ENCODE measurements at regions not wholly inside any gene's neighbourhood (a gene's known extent, or its start where the extent isn't known, plus 50 kb on each side); places are given as distances from the start of the nearest gene placed in this dataset.
"Not testable (repeated sequence)": the region's sequence is repeated elsewhere in the genome, so short reads cannot be mapped to it uniquely, and the experiment has no call there.

DNA sequence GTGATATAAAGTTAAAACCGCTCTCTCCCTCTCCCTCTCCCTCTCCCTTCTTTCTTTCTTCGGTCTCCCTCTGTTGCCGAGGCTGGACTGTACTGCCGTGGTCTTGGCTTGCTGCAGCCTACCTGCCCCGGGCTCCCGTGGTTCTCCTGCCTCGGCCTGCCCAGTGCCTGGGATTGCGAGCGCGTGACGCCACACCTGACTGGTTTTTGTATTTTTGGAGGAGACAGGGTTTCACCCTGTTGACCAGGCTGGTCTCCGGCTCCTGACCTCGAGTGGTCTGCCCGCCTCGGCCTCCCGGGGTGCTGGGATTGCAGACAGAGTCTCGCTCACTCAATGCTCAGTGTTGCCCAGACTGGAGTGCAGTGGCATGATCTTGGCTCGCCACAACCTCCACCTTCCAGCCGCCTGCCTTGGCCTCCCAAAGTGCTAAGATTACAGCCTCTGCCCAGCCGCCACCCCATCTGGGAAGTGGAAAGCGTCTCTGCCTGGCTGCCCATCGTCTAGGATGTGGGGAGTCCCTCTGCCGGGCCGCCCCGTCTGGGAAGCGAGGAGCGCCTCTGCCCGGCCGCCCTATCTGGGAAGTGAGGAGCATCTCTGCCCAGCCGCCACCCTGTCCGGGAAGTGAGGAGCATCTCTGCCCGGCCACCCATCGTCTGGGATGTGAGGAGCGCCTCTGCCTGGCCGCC, 400.5 kb downstream of the CAAP1 start:
- not testable (repeated sequence) for H3K27me3 ChIP-seq (ENCODE audit: control insufficient read depth, insufficient read depth, low read length); H3K27ac ChIP-seq (ENCODE audit: low read depth, low read length); H3K36me3 ChIP-seq (ENCODE audit: control insufficient read depth, insufficient read depth, low read length); H3K4me1 ChIP-seq (ENCODE audit: control insufficient read depth, insufficient read depth, low read length); H3K9ac ChIP-seq (ENCODE audit: low read length); H3K4me3 ChIP-seq (ENCODE audit: low read length)

GRCh38 chr9:26483991-26484390, 408.6 kb downstream of the CAAP1 start:
- H3K27me3 ChIP-seq (ENCODE audit: control insufficient read depth, insufficient read depth, low read length) = no peaks in the 10 kb centered on the region

DNA sequence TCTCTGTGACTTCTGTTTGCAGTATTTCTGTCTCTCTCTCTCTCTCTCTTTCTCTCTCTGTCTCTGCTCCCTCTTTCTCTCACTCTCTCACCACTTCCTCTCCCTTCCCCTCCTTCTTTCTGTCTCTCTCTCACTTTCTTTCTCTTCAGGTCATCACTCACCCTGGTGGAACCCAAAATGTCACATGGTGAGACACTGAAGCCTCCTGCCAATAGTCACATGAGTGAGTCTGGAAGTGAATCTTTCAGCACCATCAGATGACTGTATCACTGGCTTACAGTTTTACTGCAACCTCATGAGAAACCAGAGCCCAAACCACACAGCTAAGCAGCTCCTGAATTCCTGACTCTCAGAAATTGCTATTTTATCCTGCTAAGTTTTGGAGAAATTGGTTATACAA, 414.6 kb downstream of the CAAP1 start:
- H3K27me3 ChIP-seq (ENCODE audit: control insufficient read depth, insufficient read depth, low read length) = no peaks in the 10 kb centered on the region
- no peak overlapping the region for H3K9ac ChIP-seq (ENCODE audit: low read length)
- H3K4me3 ChIP-seq (ENCODE audit: low read length) = no peak overlapping the region
- no peak overlapping the region for H3K27ac ChIP-seq (ENCODE audit: low read depth, low read length)
- no peaks in the 10 kb centered on the region for H3K36me3 ChIP-seq (ENCODE audit: control insufficient read depth, insufficient read depth, low read length)
- no peaks in the 10 kb centered on the region for H3K4me1 ChIP-seq (ENCODE audit: control insufficient read depth, insufficient read depth, low read length)

More at GRCh38 chr9:26483991-26484390, 408.6 kb downstream of the CAAP1 start:
- no peaks in the 10 kb centered on the region for H3K36me3 ChIP-seq (ENCODE audit: control insufficient read depth, insufficient read depth, low read length)
- H3K9ac ChIP-seq (ENCODE audit: low read length) = no peak overlapping the region
- H3K27ac ChIP-seq (ENCODE audit: low read depth, low read length) = no peak overlapping the region
- no peaks in the 10 kb centered on the region for H3K4me1 ChIP-seq (ENCODE audit: control insufficient read depth, insufficient read depth, low read length)
- no peak overlapping the region for H3K4me3 ChIP-seq (ENCODE audit: low read length)

DNA sequence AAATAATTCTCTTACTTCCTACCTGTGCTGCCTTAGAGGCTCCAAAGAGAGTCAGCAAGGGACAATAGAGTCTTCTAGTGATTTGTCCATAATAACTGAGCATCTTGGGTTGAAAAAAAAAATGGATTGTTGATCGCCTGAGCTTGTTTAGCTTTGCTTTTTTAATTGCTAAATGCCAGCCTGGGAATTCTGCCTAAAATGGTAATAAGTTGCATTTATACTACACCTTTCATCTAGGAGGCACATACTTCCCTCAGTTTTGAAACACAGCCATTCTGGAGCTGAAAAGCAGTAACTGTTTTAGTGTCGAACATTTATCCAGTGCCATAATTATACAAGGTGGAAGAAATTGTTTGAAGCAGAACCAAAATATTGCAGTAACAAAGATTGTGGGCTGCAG, 421.3 kb downstream of the CAAP1 start:
- H3K27ac ChIP-seq (ENCODE audit: low read depth, low read length) = no peak overlapping the region
- no peak overlapping the region for H3K4me3 ChIP-seq (ENCODE audit: low read length)
- no peak overlapping the region for H3K9ac ChIP-seq (ENCODE audit: low read length)
- H3K36me3 ChIP-seq (ENCODE audit: control insufficient read depth, insufficient read depth, low read length) = no peaks in the 10 kb centered on the region
- no peaks in the 10 kb centered on the region for H3K27me3 ChIP-seq (ENCODE audit: control insufficient read depth, insufficient read depth, low read length)
- H3K4me1 ChIP-seq (ENCODE audit: control insufficient read depth, insufficient read depth, low read length) = no peaks in the 10 kb centered on the region

GRCh38 chr9:26470284-26470683, 422.3 kb downstream of the CAAP1 start:
- no peaks in the 10 kb centered on the region for H3K27me3 ChIP-seq (ENCODE audit: control insufficient read depth, insufficient read depth, low read length)
- H3K4me3 ChIP-seq (ENCODE audit: low read length) = no peak overlapping the region
- no peaks in the 10 kb centered on the region for H3K4me1 ChIP-seq (ENCODE audit: control insufficient read depth, insufficient read depth, low read length)
- H3K36me3 ChIP-seq (ENCODE audit: control insufficient read depth, insufficient read depth, low read length) = no peaks in the 10 kb centered on the region
- no peak overlapping the region for H3K9ac ChIP-seq (ENCODE audit: low read length)
- H3K27ac ChIP-seq (ENCODE audit: low read depth, low read length) = no peak overlapping the region

GRCh38 chr9:26463837-26464236, 428.8 kb downstream of the CAAP1 start:
- Histone ChIP-seq H3K4me1 (ENCODE audit: control insufficient read depth, insufficient read depth, low read length) (no peaks in the 10 kb centered on the region), H3K9ac (ENCODE audit: low read length) (no peak overlapping the region), H3K27me3 (ENCODE audit: control insufficient read depth, insufficient read depth, low read length) (no peaks in the 10 kb centered on the region), H3K27ac (ENCODE audit: low read depth, low read length) (no peak overlapping the region), H3K36me3 (ENCODE audit: control insufficient read depth, insufficient read depth, low read length) (no peaks in the 10 kb centered on the region), H3K4me3 (ENCODE audit: low read length) (no peak overlapping the region)

- H3K9ac ChIP-seq (ENCODE audit: low read length) = no peak overlapping the region
- no peaks in the 10 kb centered on the region for H3K36me3 ChIP-seq (ENCODE audit: control insufficient read depth, insufficient read depth, low read length)
- H3K27me3 ChIP-seq (ENCODE audit: control insufficient read depth, insufficient read depth, low read length) = no peaks in the 10 kb centered on the region
- no peak overlapping the region for H3K4me3 ChIP-seq (ENCODE audit: low read length)
- H3K27ac ChIP-seq (ENCODE audit: low read depth, low read length) = no peak overlapping the region
- H3K4me1 ChIP-seq (ENCODE audit: control insufficient read depth, insufficient read depth, low read length) = no peaks in the 10 kb centered on the region
Observed at GRCh38 chr9:26462751-26463150, 429.9 kb downstream of the CAAP1 start.

- no peak overlapping the region for H3K27ac ChIP-seq (ENCODE audit: low read depth, low read length)
- H3K27me3 ChIP-seq (ENCODE audit: control insufficient read depth, insufficient read depth, low read length) = no peaks in the 10 kb centered on the region
- H3K4me1 ChIP-seq (ENCODE audit: control insufficient read depth, insufficient read depth, low read length) = no peaks in the 10 kb centered on the region
- H3K36me3 ChIP-seq (ENCODE audit: control insufficient read depth, insufficient read depth, low read length) = no peaks in the 10 kb centered on the region
- H3K9ac ChIP-seq (ENCODE audit: low read length) = no peak overlapping the region
- no peak overlapping the region for H3K4me3 ChIP-seq (ENCODE audit: low read length)
Observed at GRCh38 chr9:26462213-26462612, 430.4 kb downstream of the CAAP1 start.

- no peaks in the 10 kb centered on the region for H3K36me3 ChIP-seq (ENCODE audit: control insufficient read depth, insufficient read depth, low read length)
- H3K4me1 ChIP-seq (ENCODE audit: control insufficient read depth, insufficient read depth, low read length) = no peaks in the 10 kb centered on the region
- H3K9ac ChIP-seq (ENCODE audit: low read length) = no peak overlapping the region
- no peaks in the 10 kb centered on the region for H3K27me3 ChIP-seq (ENCODE audit: control insufficient read depth, insufficient read depth, low read length)
- no peak overlapping the region for H3K27ac ChIP-seq (ENCODE audit: low read depth, low read length)
- no peak overlapping the region for H3K4me3 ChIP-seq (ENCODE audit: low read length)
Observed at GRCh38 chr9:26460624-26461023, 432.0 kb downstream of the CAAP1 start.

DNA sequence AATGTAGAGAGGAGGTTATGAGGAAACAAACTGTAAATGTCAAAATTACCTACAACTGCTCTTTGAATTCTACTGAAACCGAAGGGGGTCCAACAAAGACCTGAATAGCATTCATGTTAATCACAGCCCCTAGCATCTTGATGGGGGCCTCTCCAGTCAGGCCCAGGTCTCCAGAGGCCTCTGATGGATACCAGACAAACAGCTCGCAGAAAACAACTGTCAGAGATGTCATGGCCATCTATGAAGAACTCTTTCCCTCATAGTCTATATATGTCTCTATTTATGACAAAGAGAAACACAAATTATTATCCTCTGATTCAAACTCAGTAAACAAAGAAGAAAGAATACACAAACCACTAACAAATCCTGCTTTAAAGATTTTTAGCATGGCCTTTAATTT, 432.6 kb downstream of the CAAP1 start:
- H3K36me3 ChIP-seq (ENCODE audit: control insufficient read depth, insufficient read depth, low read length) = no peaks in the 10 kb centered on the region
- H3K27me3 ChIP-seq (ENCODE audit: control insufficient read depth, insufficient read depth, low read length) = no peaks in the 10 kb centered on the region
- no peak overlapping the region for H3K4me3 ChIP-seq (ENCODE audit: low read length)
- no peak overlapping the region for H3K27ac ChIP-seq (ENCODE audit: low read depth, low read length)
- H3K9ac ChIP-seq (ENCODE audit: low read length) = no peak overlapping the region
- no peaks in the 10 kb centered on the region for H3K4me1 ChIP-seq (ENCODE audit: control insufficient read depth, insufficient read depth, low read length)

DNA sequence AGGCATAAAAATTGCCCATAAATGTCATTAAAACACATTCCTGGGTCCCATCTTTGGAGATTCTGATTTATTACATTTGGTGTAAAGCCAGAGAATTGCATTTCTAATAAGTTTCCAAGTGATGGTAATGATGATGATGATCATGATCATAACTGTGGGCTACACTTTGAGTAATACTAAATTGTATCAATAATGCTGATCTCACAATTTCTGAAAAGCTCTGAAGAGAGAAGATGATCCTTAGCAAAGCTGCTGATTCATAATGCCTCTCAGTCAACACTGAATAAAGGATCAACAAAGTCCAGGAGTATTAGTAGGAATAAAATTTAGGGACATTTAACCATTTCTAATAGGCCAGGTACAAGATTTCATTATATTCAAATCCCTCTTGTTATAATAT, 434.5 kb downstream of the CAAP1 start:
- no peak overlapping the region for H3K4me3 ChIP-seq (ENCODE audit: low read length)
- H3K9ac ChIP-seq (ENCODE audit: low read length) = no peak overlapping the region
- no peaks in the 10 kb centered on the region for H3K36me3 ChIP-seq (ENCODE audit: control insufficient read depth, insufficient read depth, low read length)
- H3K4me1 ChIP-seq (ENCODE audit: control insufficient read depth, insufficient read depth, low read length) = no peaks in the 10 kb centered on the region
- no peak overlapping the region for H3K27ac ChIP-seq (ENCODE audit: low read depth, low read length)
- H3K27me3 ChIP-seq (ENCODE audit: control insufficient read depth, insufficient read depth, low read length) = no peaks in the 10 kb centered on the region

DNA sequence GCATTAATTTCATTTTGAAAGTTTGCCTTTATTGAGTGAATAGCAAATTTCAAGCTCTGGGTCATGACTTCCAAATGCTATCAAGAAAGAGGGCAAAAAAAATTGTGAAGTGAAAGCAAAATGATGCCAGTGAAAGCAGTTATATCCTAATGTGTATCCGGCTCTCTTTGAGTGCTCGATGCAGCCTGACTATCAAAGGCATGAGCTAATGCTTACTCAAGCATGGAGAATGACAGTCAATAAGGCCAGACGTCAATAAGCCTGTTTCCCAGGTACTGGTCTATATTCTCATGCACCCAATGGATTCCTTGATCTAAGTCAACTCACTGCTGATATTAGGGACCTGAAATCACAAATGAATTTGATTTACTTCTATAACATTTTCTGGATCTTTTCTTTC, 435.5 kb downstream of the CAAP1 start:
- H3K36me3 ChIP-seq (ENCODE audit: control insufficient read depth, insufficient read depth, low read length) = no peaks in the 10 kb centered on the region
- H3K9ac ChIP-seq (ENCODE audit: low read length) = no peak overlapping the region
- no peaks in the 10 kb centered on the region for H3K4me1 ChIP-seq (ENCODE audit: control insufficient read depth, insufficient read depth, low read length)
- no peak overlapping the region for H3K27ac ChIP-seq (ENCODE audit: low read depth, low read length)
- H3K4me3 ChIP-seq (ENCODE audit: low read length) = no peak overlapping the region
- no peaks in the 10 kb centered on the region for H3K27me3 ChIP-seq (ENCODE audit: control insufficient read depth, insufficient read depth, low read length)

DNA sequence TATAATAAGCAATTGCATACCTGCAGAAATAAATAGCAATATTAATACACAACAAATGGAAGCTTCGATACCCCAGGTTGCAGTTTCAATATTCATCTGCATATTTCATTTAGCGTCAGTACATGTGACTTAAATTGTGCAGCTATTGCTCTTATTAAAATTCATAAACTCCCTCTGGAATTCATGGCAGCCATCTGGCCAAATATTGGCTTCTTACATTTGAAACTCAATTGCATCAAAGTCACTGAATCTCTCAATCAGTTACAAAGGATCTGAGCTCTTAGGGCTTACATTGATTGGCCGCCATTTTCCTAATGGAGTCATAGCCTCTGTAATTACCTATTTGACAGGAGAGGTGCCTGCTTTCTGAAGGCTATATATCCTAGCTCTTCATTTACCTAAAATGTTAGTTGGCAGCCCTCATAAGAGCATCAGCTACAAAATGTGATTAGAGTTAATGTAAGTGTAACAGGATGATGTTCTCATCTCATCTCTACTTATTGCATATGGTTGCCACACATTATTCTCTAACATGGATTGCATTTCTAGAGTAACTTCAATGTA, 453.5 kb downstream of the CAAP1 start:
- no peak overlapping the region for H3K27ac ChIP-seq (ENCODE audit: low read depth, low read length)
- no peaks in the 10 kb centered on the region for H3K27me3 ChIP-seq (ENCODE audit: control insufficient read depth, insufficient read depth, low read length)
- no peaks in the 10 kb centered on the region for H3K4me1 ChIP-seq (ENCODE audit: control insufficient read depth, insufficient read depth, low read length)
- no peak overlapping the region for H3K4me3 ChIP-seq (ENCODE audit: low read length)
- no peaks in the 10 kb centered on the region for H3K36me3 ChIP-seq (ENCODE audit: control insufficient read depth, insufficient read depth, low read length)
- no peak overlapping the region for H3K9ac ChIP-seq (ENCODE audit: low read length)

Data from rectal smooth muscle tissue (tissue), 1 donor.